NT2/D1 (cell line): ENCODE measurements at regions not wholly inside any gene's neighbourhood (a gene's known extent, or its start where the extent isn't known, plus 50 kb on each side); places are given as distances from the start of the nearest gene placed in this dataset.

ENCODE experiments used
- SUZ12 ChIP-seq: IDR thresholded peaks from 2 replicates; pipeline ENCODE4 v1.6.1; 2011; ENCODE audit not compliant: insufficient read length, insufficient read depth; ENCODE audit errors: extremely low read depth
- YY1 ChIP-seq: IDR thresholded peaks from 2 replicates; pipeline ENCODE4 v1.6.1; 2011; ENCODE audit not compliant: insufficient read length, insufficient read depth
- ZNF274 ChIP-seq: IDR thresholded peaks from 2 replicates; pipeline ENCODE4 v1.6.1; 2011; ENCODE audit warnings: mild to moderate bottlenecking, low read depth, low read length

DNA sequence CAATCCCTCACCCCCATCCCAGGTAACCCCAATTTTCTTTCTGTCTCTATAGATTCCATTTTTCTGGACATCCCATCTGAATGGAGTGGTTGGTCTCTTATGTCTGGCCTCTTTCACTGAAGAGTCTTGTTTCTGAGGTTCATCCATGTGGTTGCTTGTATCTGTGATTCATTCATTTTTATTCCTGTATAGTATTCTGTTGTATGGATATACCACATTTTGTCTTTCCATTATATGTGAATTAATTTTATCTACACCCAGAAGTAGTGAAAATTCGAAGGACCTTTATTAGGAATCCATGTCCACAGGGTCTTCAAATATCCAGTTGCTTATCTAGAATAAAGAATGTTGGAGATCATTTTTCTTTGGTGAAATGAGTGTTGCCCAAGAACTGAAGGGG is 207.6 kb upstream of the MSX2 start:
- TF ChIP-seq SUZ12 (no peak), YY1 (no peak), ZNF274 (no peak)
